Type B pancreatic cell (in vitro differentiated cells): ENCODE measurements at regions not wholly inside any gene's neighbourhood (a gene's known extent, or its start where the extent isn't known, plus 50 kb on each side); places are given as distances from the start of the nearest gene placed in this dataset.

Source experiments
- DNase-seq: peaks from one replicate; pipeline ENCODE4 v3.0.0; 2021; ENCODE audit warnings: mixed read lengths; ENCODE audit not compliant: unreplicated experiment; ENCODE audit errors: extremely low spot score
- H3K27ac Mint-ChIP-seq: 2 replicates; pipeline ENCODE4 v1.8.0; 2021; ENCODE audit warnings: mild to moderate bottlenecking, mixed read lengths
- H3K27me3 Mint-ChIP-seq: 2 replicates; pipeline ENCODE4 v1.8.0; 2021; ENCODE audit warnings: mixed read lengths
- H3K36me3 Mint-ChIP-seq: 2 replicates; pipeline ENCODE4 v1.8.0; 2021; ENCODE audit warnings: mixed read lengths
- H3K4me1 Mint-ChIP-seq: one replicate; pipeline ENCODE4 v1.8.0; 2021; ENCODE audit warnings: mixed read lengths; ENCODE audit not compliant: unreplicated experiment
- H3K4me3 Mint-ChIP-seq: 2 replicates; pipeline ENCODE4 v1.8.0; 2021; ENCODE audit warnings: mild to moderate bottlenecking, mixed read lengths
- H3K9me3 Mint-ChIP-seq: 2 replicates; pipeline ENCODE4 v1.8.0; 2021; ENCODE audit warnings: mixed read lengths
- CTCF ChIP-seq: fragments of 200-600 bp; sonication (generic); conservative IDR thresholded peaks from 2 replicates; pipeline ENCODE4 v1.5.0; 2021; ENCODE audit warnings: antibody characterized with exemption, mild to moderate bottlenecking

- Mint-ChIP-seq H3K36me3 (no peaks in the 10 kb centered on the region), H3K4me3 (no peak overlapping the region), H3K4me1 (peaks cover 4% of the 10 kb centered on the region), H3K9me3 (peaks cover 6% of the 10 kb centered on the region), H3K27ac (no peak overlapping the region), H3K27me3 (peaks cover 3% of the 10 kb centered on the region)
- no peak for TF ChIP-seq CTCF
- no peak for DNase-seq
Observed at GRCh38 chr12:115243933-115244628, 560.1 kb upstream of the TBX3 start.

GRCh38 chr12:115240251-115240650 is 556.3 kb upstream of the TBX3 start:
- Mint-ChIP-seq H3K9me3 (peaks cover 13% of the 10 kb centered on the region), H3K27ac (no peak overlapping the region), H3K4me3 (no peak overlapping the region), H3K27me3 (peaks cover 3% of the 10 kb centered on the region), H3K36me3 (no peaks in the 10 kb centered on the region), H3K4me1 (no peaks in the 10 kb centered on the region)
- TF ChIP-seq CTCF: no peak
- DNase-seq: no peak

GRCh38 chr12:115235880-115236279 is 551.9 kb upstream of the TBX3 start:
- peaks cover 13% of the 10 kb centered on the region for H3K9me3 Mint-ChIP-seq
- H3K4me3 Mint-ChIP-seq: no peak overlapping the region
- peaks cover 11% of the 10 kb centered on the region for H3K4me1 Mint-ChIP-seq
- peaks cover 3% of the 10 kb centered on the region for H3K27me3 Mint-ChIP-seq
- no peak for DNase-seq
- H3K36me3 Mint-ChIP-seq: no peaks in the 10 kb centered on the region
- H3K27ac Mint-ChIP-seq: no peak overlapping the region
- TF ChIP-seq CTCF: no peak

- Mint-ChIP-seq H3K4me3 (no peak overlapping the region), H3K27ac (no peak overlapping the region), H3K4me1 (peaks cover 11% of the 10 kb centered on the region), H3K9me3 (peaks cover 13% of the 10 kb centered on the region), H3K27me3 (peaks cover 3% of the 10 kb centered on the region), H3K36me3 (no peaks in the 10 kb centered on the region)
- DNase-seq: no peak
- no peak for TF ChIP-seq CTCF
Observed at GRCh38 chr12:115233891-115234543, 550.0 kb upstream of the TBX3 start.

GRCh38 chr12:115232455-115233156 is 548.6 kb upstream of the TBX3 start:
- no peak for DNase-seq
- peaks cover 13% of the 10 kb centered on the region for H3K9me3 Mint-ChIP-seq
- no peaks in the 10 kb centered on the region for H3K36me3 Mint-ChIP-seq
- peaks cover 3% of the 10 kb centered on the region for H3K27me3 Mint-ChIP-seq
- H3K4me1 Mint-ChIP-seq: peaks cover 11% of the 10 kb centered on the region
- H3K27ac Mint-ChIP-seq: no peak overlapping the region
- TF ChIP-seq CTCF: no peak
- no peak overlapping the region for H3K4me3 Mint-ChIP-seq
